H1 (cell line): ENCODE measurements at regions not wholly inside any gene's neighbourhood (a gene's known extent, or its start where the extent isn't known, plus 50 kb on each side); places are given as distances from the start of the nearest gene placed in this dataset.

Experiments used
- CTCF ChIA-PET: fragments of 300-600 bp; sonication (Branson Sonifier 250); formaldehyde crosslinking; loops from one replicate; lab custom pipeline; 2021; ENCODE audit not compliant: partially characterized antibody; lab: Charles Lee
- POLR2A ChIA-PET: fragments of 300-600 bp; sonication (Branson Sonifier 250); formaldehyde crosslinking; loops from one replicate; lab custom pipeline; 2021; ENCODE audit warnings: inconsistent platforms; ENCODE audit not compliant: partially characterized antibody; lab: Charles Lee
- DNase-seq, 2 experiments: peaks; one replicate each; pipeline versions ENCODE4 v3.0.0 to v3.0.0-alpha.2; 2010 to 2022; ENCODE audit warnings: low spot score in 2 of 2, low read depth in 1 of 2, mixed read lengths in 1 of 2
- FAIRE-seq: peaks from 2 replicates; lab custom pipeline; 2011; peaks lifted over from hg19 to GRCh38; lab: Jason Lieb, UNC
- H2AFZ ChIP-seq: 2 replicates; pipeline ENCODE4 v1.8.1; 2012; ENCODE audit warnings: low read length, inconsistent platforms
- H2AK5ac ChIP-seq: 2 replicates; pipeline ENCODE4 v1.6.1; 2013; ENCODE audit warnings: low read depth, low read length
- H2BK120ac ChIP-seq: replicated peaks from 2 replicates; pipeline ENCODE3; 2013; ENCODE audit warnings: low read depth, low read length, inconsistent platforms
- H2BK12ac ChIP-seq: 2 replicates; pipeline ENCODE4 v1.6.1; 2013; ENCODE audit warnings: low read depth, low read length
- H2BK15ac ChIP-seq: 2 replicates; pipeline ENCODE4 v1.6.1; 2013; ENCODE audit warnings: low read length
- H2BK20ac ChIP-seq: 2 replicates; pipeline ENCODE4 v1.6.1; 2013; ENCODE audit warnings: low read length
- H2BK5ac ChIP-seq: 2 replicates; pipeline ENCODE4 v1.6.1; 2013; ENCODE audit warnings: low read depth, low read length
- H3K14ac ChIP-seq: 2 replicates; pipeline ENCODE4 v1.6.1; 2013; ENCODE audit warnings: inconsistent platforms; ENCODE audit not compliant: insufficient read length
- H3K18ac ChIP-seq: 2 replicates; pipeline ENCODE4 v1.6.1; 2013; ENCODE audit warnings: low read length; ENCODE audit errors: extremely low read depth
- H3K23ac ChIP-seq: 2 replicates; pipeline ENCODE4 v1.6.1; 2013; ENCODE audit warnings: inconsistent platforms; ENCODE audit not compliant: insufficient read length
- H3K23me2 ChIP-seq: 2 replicates; pipeline ENCODE4 v1.6.1; 2013; ENCODE audit warnings: low read depth, low read length
- H3K27ac ChIP-seq: 2 replicates; pipeline ENCODE4 v1.6.1; 2011; ENCODE audit warnings: low read depth, low read length, inconsistent platforms
- H3K27me3 ChIP-seq, 4 experiments: replicated peaks in 1 of 4; 1 replicate in 1 of 4; 2 replicates in 3 of 4; pipeline versions ENCODE4 v1.6.1 to v1.8.1; 2011 to 2013; ENCODE audit warnings: low read length in 3 of 4, mild to moderate bottlenecking in 3 of 4, inconsistent platforms in 2 of 4, mixed read lengths in 2 of 4, moderate library complexity in 1 of 4; ENCODE audit not compliant: control insufficient read depth in 3 of 4, insufficient read depth in 3 of 4; ENCODE audit errors: extremely low read depth in 1 of 4
- H3K36me3 ChIP-seq, 4 experiments: 2 replicates each; pipeline versions ENCODE4 v1.6.1 to v1.8.1; 2011 to 2013; ENCODE audit warnings: mild to moderate bottlenecking in 4 of 4, low read length in 3 of 4, moderate library complexity in 2 of 4, control low read depth in 1 of 4, inconsistent platforms in 1 of 4; ENCODE audit not compliant: insufficient read depth in 4 of 4, control insufficient read depth in 2 of 4
- H3K4ac ChIP-seq: replicated peaks from 2 replicates; pipeline ENCODE3; 2013; ENCODE audit warnings: low read length, low read depth, mixed read lengths, inconsistent platforms; ENCODE audit not compliant: insufficient read length
- H3K4me1 ChIP-seq, 4 experiments: replicated peaks in 1 of 4; 1 replicate in 1 of 4; 2 replicates in 3 of 4; pipeline versions ENCODE4 v1.6.1 to v1.8.1; 2011 to 2013; ENCODE audit warnings: low read length in 3 of 4, inconsistent platforms in 2 of 4, mixed read lengths in 1 of 4; ENCODE audit not compliant: insufficient read depth in 4 of 4, control insufficient read depth in 3 of 4
- H3K4me2 ChIP-seq, 2 experiments: 2 replicates each; pipeline versions ENCODE4 v1.6.1 to v1.8.1; 2011 to 2013; ENCODE audit warnings: low read depth in 2 of 2, low read length in 2 of 2, control low read depth in 1 of 2, inconsistent platforms in 1 of 2, mild to moderate bottlenecking in 1 of 2; ENCODE audit not compliant: insufficient read depth in 1 of 2
- H3K4me3 ChIP-seq, 4 experiments: fragments of 200-600, 300-600 bp in 1 of 4; sonication (generic), shearing (Covaris generic), sonication (Bioruptor Twin) in 1 of 4; 2 replicates each; pipeline versions ENCODE4 v1.5.1 to v1.8.1; 2011 to 2016; ENCODE audit warnings: low read length in 4 of 4, low read depth in 3 of 4, control low read depth in 2 of 4, inconsistent platforms in 2 of 4, mild to moderate bottlenecking in 2 of 4, mixed read lengths in 1 of 4, moderate library complexity in 1 of 4; ENCODE audit not compliant: insufficient read depth in 2 of 4; ENCODE audit errors: extremely low read depth in 1 of 4
- H3K56ac ChIP-seq: replicated peaks from 2 replicates; pipeline ENCODE3; 2013; ENCODE audit warnings: low read depth, mild to moderate bottlenecking, mixed read lengths, low read length, inconsistent platforms; ENCODE audit not compliant: insufficient read length
- H3K79me1 ChIP-seq: 2 replicates; pipeline ENCODE4 v1.6.1; 2013; ENCODE audit warnings: low read depth, low read length, control low read depth
- H3K79me2 ChIP-seq, 2 experiments: 2 replicates each; pipeline versions ENCODE4 v1.6.1 to v1.8.1; 2012 to 2013; ENCODE audit warnings: low read length in 2 of 2, mild to moderate bottlenecking in 2 of 2, inconsistent platforms in 1 of 2; ENCODE audit not compliant: insufficient read depth in 2 of 2, control insufficient read depth in 1 of 2
- H3K9ac ChIP-seq, 4 experiments: replicated peaks in 1 of 4; 1 replicate in 1 of 4; 2 replicates in 3 of 4; pipeline versions ENCODE4 v1.6.1 to v1.8.1; 2011 to 2013; ENCODE audit warnings: low read depth in 3 of 4, low read length in 3 of 4, control low read depth in 2 of 4, mild to moderate bottlenecking in 2 of 4, moderate library complexity in 2 of 4, inconsistent platforms in 1 of 4; ENCODE audit errors: extremely low read depth in 1 of 4
- H3K9me3 ChIP-seq, 2 experiments: 2 replicates each; pipeline versions ENCODE4 v1.6.1 to v1.8.1; 2012 to 2013; ENCODE audit warnings: mild to moderate bottlenecking in 2 of 2, moderate library complexity in 2 of 2, control low read depth in 1 of 2, inconsistent platforms in 1 of 2, low read depth in 1 of 2, low read length in 1 of 2, mixed read lengths in 1 of 2; ENCODE audit not compliant: insufficient read depth in 2 of 2
- H4K20me1 ChIP-seq, 2 experiments: replicated peaks in 1 of 2; 2 replicates each; pipeline versions ENCODE3 to v1.8.1; 2011 to 2013; ENCODE audit warnings: inconsistent platforms in 2 of 2, low read length in 2 of 2, mild to moderate bottlenecking in 1 of 2; ENCODE audit not compliant: insufficient read depth in 2 of 2, control insufficient read depth in 1 of 2
- H4K5ac ChIP-seq: 2 replicates; pipeline ENCODE4 v1.6.1; 2013; ENCODE audit warnings: low read length, low read depth, mixed read lengths, inconsistent platforms; ENCODE audit not compliant: insufficient read length
- H4K8ac ChIP-seq: 2 replicates; pipeline ENCODE4 v1.8.0; 2013; ENCODE audit warnings: mild to moderate bottlenecking, moderate library complexity, low read length, inconsistent platforms; ENCODE audit not compliant: insufficient read depth; ENCODE audit errors: extremely low read depth
- H4K91ac ChIP-seq: replicated peaks from 2 replicates; pipeline ENCODE3; 2013; ENCODE audit warnings: low read length, mixed read lengths, inconsistent platforms; ENCODE audit not compliant: insufficient read length
- CREB1 ChIP-seq: IDR thresholded peaks from 2 replicates; pipeline ENCODE4 v1.6.1; 2012; ENCODE audit warnings: inconsistent platforms
- FOSL1 ChIP-seq: IDR thresholded peaks from 2 replicates; pipeline ENCODE4 v1.6.1; 2011; ENCODE audit warnings: mild to moderate bottlenecking, low read depth, low read length, moderate library complexity; ENCODE audit not compliant: insufficient read depth
- KDM1A ChIP-seq: fragments of 200-600, 300-600 bp; sonication (generic); IDR thresholded peaks from 2 replicates; pipeline ENCODE4 v1.7.1; 2016; ENCODE audit warnings: mild to moderate bottlenecking, low read length, borderline replicate concordance
- PHF8 ChIP-seq: fragments of 200-600 bp; sonication (generic); conservative IDR thresholded peaks from 2 replicates; pipeline ENCODE4 v1.7.1; 2012; ENCODE audit warnings: low read depth, mild to moderate bottlenecking, inconsistent platforms, low read length, moderate library complexity
- POLR2AphosphoS5 ChIP-seq: IDR thresholded peaks from 2 replicates; pipeline ENCODE4 v1.6.1; 2011; ENCODE audit warnings: low read depth, low read length
- SIN3A ChIP-seq, 2 experiments: IDR thresholded peaks in 1 of 2; conservative IDR thresholded peaks in 1 of 2; 2 replicates each; pipeline ENCODE4 v1.6.1; 2011 to 2012; ENCODE audit warnings: low read length in 2 of 2, improper control_type of control experiment in 1 of 2, low read depth in 1 of 2, mild to moderate bottlenecking in 1 of 2
- SUZ12 ChIP-seq: fragments of 200-600 bp; sonication (generic); IDR thresholded peaks from 2 replicates; pipeline ENCODE4 v1.6.1; 2012; ENCODE audit warnings: mild to moderate bottlenecking, inconsistent platforms, low read length, moderate library complexity, mixed read lengths
- TCF12 ChIP-seq: IDR thresholded peaks from 2 replicates; pipeline ENCODE4 v1.6.1; 2011; ENCODE audit warnings: low read depth, mild to moderate bottlenecking, low read length
- WGBS, 2 experiments: shearing (Covaris generic) in 1 of 2; methylation state at CpG; one replicate each; pipeline versions ENCODE4 v1.1.6 to v1.1.7; 2013 to 2015; ENCODE audit warnings: low lambda C conversion rate in 2 of 2, mixed read lengths in 2 of 2, inconsistent platforms in 1 of 2, low coverage in 1 of 2, missing lambda C conversion rate in 1 of 2; ENCODE audit not compliant: insufficient replicate concordance in 2 of 2, insufficient coverage in 1 of 2, insufficient read length in 1 of 2; ENCODE audit errors: extremely low coverage in 1 of 2, missing lambda C conversion rate in 1 of 2; 5-methylcytosine and 5-hydroxymethylcytosine counted together
- TF ChIP-seq, protein P1 (sequence below): IDR thresholded peaks from 2 replicates; pipeline ENCODE4 v1.6.1; 2012; ENCODE audit warnings: low read length, inconsistent platforms

DNA sequence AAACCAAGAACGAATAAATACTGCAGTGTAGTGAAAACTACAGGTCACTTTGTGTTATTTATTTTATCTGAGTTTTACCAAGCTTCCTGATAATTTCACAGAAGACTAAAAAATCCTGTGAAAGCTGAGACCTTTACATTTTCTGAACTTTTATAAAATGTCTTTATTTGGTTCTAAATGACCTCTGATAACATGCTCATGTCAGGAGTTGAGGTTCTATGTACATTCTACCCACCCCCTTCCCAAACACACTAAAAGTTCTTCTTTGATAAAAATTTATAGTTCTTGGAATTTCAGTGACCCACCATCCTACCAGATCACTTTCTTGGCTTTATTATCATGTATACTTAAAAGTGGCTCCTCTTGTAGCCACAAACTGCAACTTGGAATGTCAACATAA lies 463.1 kb downstream of the PIK3C3 start:
- Histone ChIP-seq H4K5ac (no peak overlapping the region), H3K4me3 (no peak overlapping the region), H4K91ac (no peak overlapping the region), H3K4me2 (no peak overlapping the region), H3K27ac (no peak overlapping the region), H2BK12ac (no peak overlapping the region), H2BK15ac (no peak overlapping the region), H4K8ac (no peak overlapping the region), H2AK5ac (no peak overlapping the region), H3K56ac (no peak overlapping the region), H3K23me2 (no peaks in the 10 kb centered on the region), H3K18ac (no peak overlapping the region), H3K79me2 (no peaks in the 10 kb centered on the region), H2BK120ac (no peak overlapping the region), H3K23ac (no peak overlapping the region), H2BK5ac (no peak overlapping the region), H3K14ac (no peak overlapping the region), H2AFZ (no peak overlapping the region), H3K36me3 (no peaks in the 10 kb centered on the region), H4K20me1 (no peaks in the 10 kb centered on the region), H2BK20ac (no peak overlapping the region), H3K4ac (no peak overlapping the region), H3K9ac (no peak overlapping the region), H3K9me3 (no peaks in the 10 kb centered on the region), H3K79me1 (no peaks in the 10 kb centered on the region), H3K27me3 (no peaks in the 10 kb centered on the region), H3K4me1 (no peaks in the 10 kb centered on the region)
- DNase-seq (no peak), FAIRE-seq (no peak)
- ChIA-PET POLR2A (no interaction called here), CTCF (interaction anchor here (1.2 to 1.6 kb wide), 2 partner anchors 10 to 119 kb away, joined by 3 to 5 read pairs; no protein-coding TSS in a partner anchor)
- TF ChIP-seq CREB1 (no peak), SUZ12 (no peak), PHF8 (no peak), POLR2AphosphoS5 (no peak), SIN3A (conservative IDR thresholded peaks at IDR 0.05 in 1 of 2, IDR thresholded peaks at IDR 0.05 in 1 of 2; ENCODE audit: low read depth in 1 of 2, low read length in 2 of 2) (no peak), TCF12 (no peak), FOSL1 (no peak), KDM1A (no peak)
- TF ChIP-seq, protein P1, sequence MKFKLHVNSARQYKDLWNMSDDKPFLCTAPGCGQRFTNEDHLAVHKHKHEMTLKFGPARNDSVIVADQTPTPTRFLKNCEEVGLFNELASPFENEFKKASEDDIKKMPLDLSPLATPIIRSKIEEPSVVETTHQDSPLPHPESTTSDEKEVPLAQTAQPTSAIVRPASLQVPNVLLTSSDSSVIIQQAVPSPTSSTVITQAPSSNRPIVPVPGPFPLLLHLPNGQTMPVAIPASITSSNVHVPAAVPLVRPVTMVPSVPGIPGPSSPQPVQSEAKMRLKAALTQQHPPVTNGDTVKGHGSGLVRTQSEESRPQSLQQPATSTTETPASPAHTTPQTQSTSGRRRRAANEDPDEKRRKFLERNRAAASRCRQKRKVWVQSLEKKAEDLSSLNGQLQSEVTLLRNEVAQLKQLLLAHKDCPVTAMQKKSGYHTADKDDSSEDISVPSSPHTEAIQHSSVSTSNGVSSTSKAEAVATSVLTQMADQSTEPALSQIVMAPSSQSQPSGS, result no peak
- WGBS, 2 experiments, result 88% methylated on average over 1 of the region's 1 CpG; no CpG with 5 or more reads in 1 of the 2 experiments
